ENCODE measurements at regions not wholly inside any gene's neighbourhood (a gene's known extent, or its start where the extent isn't known, plus 50 kb on each side); places are given as distances from the start of the nearest gene placed in this dataset.

- H3K9me3 ChIP-seq (ENCODE audit: insufficient read depth, low read length): no peaks in the 10 kb centered on the region
- H3K4me1 ChIP-seq (ENCODE audit: low read length): no peaks in the 10 kb centered on the region
- no peaks in the 10 kb centered on the region for H4K20me1 ChIP-seq (ENCODE audit: insufficient read depth, low read length)
- no peak overlapping the region for H3K4me2 ChIP-seq (ENCODE audit: low read length)
- H3K36me3 ChIP-seq (replicated peaks; ENCODE audit: low read depth, low read length): no peaks in the 10 kb centered on the region
- H3K27me3 ChIP-seq (ENCODE audit: low read depth, low read length): no peaks in the 10 kb centered on the region
- H3K27ac ChIP-seq (ENCODE audit: low read length): no peak overlapping the region
- no peak for TF ChIP-seq EZH2phosphoT487 (IDR thresholded peaks at IDR 0.05; ENCODE audit: low read depth)
- TF ChIP-seq CTCF (IDR thresholded peaks at IDR 0.05; ENCODE audit: low read depth, low read length): no peak
- H3K4me3 ChIP-seq (ENCODE audit: low read length): no peak overlapping the region
- no peak overlapping the region for H3K9ac ChIP-seq (ENCODE audit: low read length)
- H3K79me2 ChIP-seq (ENCODE audit: low read length): no peaks in the 10 kb centered on the region
- no peak overlapping the region for H2AFZ ChIP-seq (ENCODE audit: low read depth, low read length)
These were observed 157.6 kb downstream of the ACTL7B start for GRCh38 chr9:108698231-108698630.

- Histone ChIP-seq H3K27me3 (ENCODE audit: low read depth, low read length) (no peaks in the 10 kb centered on the region), H2AFZ (ENCODE audit: low read depth, low read length) (no peak overlapping the region), H3K9ac (ENCODE audit: low read length) (no peak overlapping the region), H3K27ac (ENCODE audit: low read length) (no peak overlapping the region), H3K4me3 (ENCODE audit: low read length) (no peak overlapping the region), H3K4me2 (ENCODE audit: low read length) (no peak overlapping the region), H3K9me3 (ENCODE audit: insufficient read depth, low read length) (no peaks in the 10 kb centered on the region), H3K36me3 (replicated peaks; ENCODE audit: low read depth, low read length) (no peaks in the 10 kb centered on the region), H3K79me2 (ENCODE audit: low read length) (no peaks in the 10 kb centered on the region), H4K20me1 (ENCODE audit: insufficient read depth, low read length) (no peaks in the 10 kb centered on the region), H3K4me1 (ENCODE audit: low read length) (no peaks in the 10 kb centered on the region)
- no peak for TF ChIP-seq CTCF (IDR thresholded peaks at IDR 0.05; ENCODE audit: low read depth, low read length)
- TF ChIP-seq EZH2phosphoT487 (IDR thresholded peaks at IDR 0.05; ENCODE audit: low read depth): no peak
These were observed 159.6 kb downstream of the ACTL7B start for GRCh38 chr9:108696156-108696555.

- Histone ChIP-seq H3K27me3 (ENCODE audit: low read depth, low read length) (no peaks in the 10 kb centered on the region), H3K9me3 (ENCODE audit: insufficient read depth, low read length) (no peaks in the 10 kb centered on the region), H3K4me2 (ENCODE audit: low read length) (no peak overlapping the region), H3K27ac (ENCODE audit: low read length) (no peak overlapping the region), H3K4me1 (ENCODE audit: low read length) (no peaks in the 10 kb centered on the region), H3K79me2 (ENCODE audit: low read length) (no peaks in the 10 kb centered on the region), H2AFZ (ENCODE audit: low read depth, low read length) (no peak overlapping the region), H3K36me3 (replicated peaks; ENCODE audit: low read depth, low read length) (no peaks in the 10 kb centered on the region), H3K4me3 (ENCODE audit: low read length) (no peak overlapping the region), H4K20me1 (ENCODE audit: insufficient read depth, low read length) (no peaks in the 10 kb centered on the region), H3K9ac (ENCODE audit: low read length) (no peak overlapping the region)
- no peak for TF ChIP-seq CTCF (IDR thresholded peaks at IDR 0.05; ENCODE audit: low read depth, low read length)
- TF ChIP-seq EZH2phosphoT487 (IDR thresholded peaks at IDR 0.05; ENCODE audit: low read depth): no peak
These were observed 161.6 kb downstream of the ACTL7B start for GRCh38 chr9:108694170-108694569.

- Histone ChIP-seq H3K4me2 (ENCODE audit: low read length) (no peak overlapping the region), H2AFZ (ENCODE audit: low read depth, low read length) (no peak overlapping the region), H4K20me1 (ENCODE audit: insufficient read depth, low read length) (no peaks in the 10 kb centered on the region), H3K9me3 (ENCODE audit: insufficient read depth, low read length) (no peaks in the 10 kb centered on the region), H3K4me1 (ENCODE audit: low read length) (no peaks in the 10 kb centered on the region), H3K9ac (ENCODE audit: low read length) (no peak overlapping the region), H3K4me3 (ENCODE audit: low read length) (no peak overlapping the region), H3K27me3 (ENCODE audit: low read depth, low read length) (no peaks in the 10 kb centered on the region), H3K79me2 (ENCODE audit: low read length) (no peaks in the 10 kb centered on the region), H3K36me3 (replicated peaks; ENCODE audit: low read depth, low read length) (no peaks in the 10 kb centered on the region), H3K27ac (ENCODE audit: low read length) (no peak overlapping the region)
- no peak for TF ChIP-seq CTCF (IDR thresholded peaks at IDR 0.05; ENCODE audit: low read depth, low read length)
- TF ChIP-seq EZH2phosphoT487 (IDR thresholded peaks at IDR 0.05; ENCODE audit: low read depth): no peak
These were observed 164.2 kb downstream of the ACTL7B start for GRCh38 chr9:108691614-108692013.
